MM.1S (cell line): ENCODE measurements at regions not wholly inside any gene's neighbourhood (a gene's known extent, or its start where the extent isn't known, plus 50 kb on each side); places are given as distances from the start of the nearest gene placed in this dataset.

ENCODE experiments used
- CTCF ChIP-seq: fragments of 300-600 bp; sonication (generic); IDR thresholded peaks from 2 replicates; pipeline ENCODE4 v1.5.1; 2016; ENCODE audit warnings: antibody characterized with exemption, low read length, mixed read lengths
- EZH2 ChIP-seq: fragments of 300-600 bp; sonication (generic); optimal IDR thresholded peaks from 2 replicates; pipeline ENCODE3; 2017; ENCODE audit warnings: low read depth, mild to moderate bottlenecking, antibody characterized with exemption, low read length, mixed read lengths
- EZH2phosphoT487 ChIP-seq: fragments of 300-600 bp; sonication (generic); IDR thresholded peaks from 2 replicates; pipeline ENCODE4 v1.6.1; 2018; ENCODE audit warnings: antibody characterized with exemption, low read length

GRCh38 chr10:78817361-78817760 is 251.4 kb upstream of the ZMIZ1 start:
- TF ChIP-seq CTCF, result no peak
- TF ChIP-seq EZH2, result no peak
- TF ChIP-seq EZH2phosphoT487, result no peak
